Glomerular visceral epithelial cell (primary cell): ENCODE measurements at regions not wholly inside any gene's neighbourhood (a gene's known extent, or its start where the extent isn't known, plus 50 kb on each side); places are given as distances from the start of the nearest gene placed in this dataset.

Experiments
- DNase-seq: peaks from one replicate; pipeline ENCODE4 v3.0.0-alpha.2; 2016; ENCODE audit errors: extremely low spot score

DNA sequence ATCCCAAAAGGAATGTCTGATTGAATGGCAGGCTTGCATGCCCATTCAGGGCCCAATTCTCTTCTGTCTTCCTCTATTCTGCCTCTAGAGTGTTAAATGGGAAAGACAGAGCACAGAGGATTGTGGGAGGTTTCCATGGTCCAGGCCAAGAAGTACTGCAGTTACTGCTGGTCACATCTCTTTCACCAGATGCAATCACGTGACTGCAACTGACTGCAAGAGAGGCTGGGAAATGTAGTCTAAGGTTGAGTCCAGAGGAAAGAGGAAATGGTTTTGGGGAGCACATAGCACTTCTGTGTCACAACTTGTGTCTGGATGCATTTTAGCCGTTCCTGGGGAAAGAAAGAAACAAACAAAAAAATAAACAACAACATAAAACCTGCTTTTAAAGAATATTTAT is 336.4 kb upstream of the BTBD3 start:
- DNase-seq = no peak

DNA sequence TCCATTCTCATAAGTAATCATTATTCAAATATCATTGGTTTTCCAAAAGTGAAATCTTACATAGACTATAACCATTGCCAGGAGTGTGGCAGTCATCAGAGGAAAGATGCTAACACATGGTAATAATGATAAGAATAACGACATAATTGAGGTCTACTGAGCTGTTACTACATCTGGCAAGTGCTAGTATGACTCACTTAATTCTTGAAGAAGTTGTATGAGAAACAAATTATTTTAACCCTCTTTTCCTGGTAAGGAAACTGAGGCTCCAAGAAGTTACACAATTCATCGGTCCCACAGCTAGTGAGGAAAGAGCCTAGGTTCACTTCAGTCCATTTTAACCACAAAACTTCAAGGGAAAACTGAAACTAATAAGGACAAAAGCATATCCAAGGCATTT is 335.6 kb upstream of the BTBD3 start:
- DNase-seq = no peak

DNA sequence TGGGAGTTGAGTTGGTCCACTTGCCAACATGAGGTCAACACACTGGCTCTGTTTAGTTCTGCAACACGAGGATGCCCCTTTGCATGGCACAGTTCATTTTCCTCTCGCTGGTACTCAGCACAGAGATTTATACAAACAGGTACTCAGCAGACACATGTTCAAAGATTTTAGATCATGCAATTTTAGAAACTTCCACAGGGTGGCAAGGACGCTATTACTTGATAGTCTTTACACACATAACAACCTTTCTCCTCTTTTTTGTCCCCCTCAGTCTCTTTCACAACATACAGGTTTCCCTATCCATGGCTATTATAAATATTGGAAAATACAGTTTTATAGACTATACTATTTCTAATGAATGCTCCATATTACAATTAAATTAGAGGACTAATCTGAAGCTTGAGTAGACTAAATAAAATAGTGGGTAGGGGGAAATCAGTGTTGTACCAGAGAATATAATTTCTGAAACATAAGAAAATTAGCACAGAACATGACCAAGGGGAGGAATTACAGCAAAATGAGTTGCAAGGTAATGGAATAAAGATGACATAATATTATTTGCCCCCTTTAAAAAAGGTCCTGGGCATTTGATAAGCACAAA is 331.8 kb upstream of the BTBD3 start:
- peak; percentile 9 for DNase-seq

DNA sequence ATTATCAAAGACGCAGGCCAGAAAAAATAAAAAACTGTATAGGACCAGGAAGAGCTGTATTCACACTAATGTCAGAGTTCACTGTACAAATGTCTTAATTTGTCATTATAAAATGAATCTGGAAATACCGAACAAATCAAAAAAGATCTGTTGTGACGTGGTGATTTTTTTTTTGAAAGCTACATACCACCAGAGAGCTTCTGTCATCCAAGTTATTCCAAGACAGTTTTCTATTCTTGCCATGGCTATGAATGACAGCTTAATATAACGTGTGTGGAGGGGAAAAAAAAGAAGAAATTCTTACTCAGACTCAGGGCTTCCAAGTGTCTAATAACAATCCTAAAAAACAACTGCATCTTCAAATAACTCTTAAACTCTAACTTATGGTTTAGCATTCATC is 328.8 kb upstream of the BTBD3 start:
- DNase-seq = no peak

DNA sequence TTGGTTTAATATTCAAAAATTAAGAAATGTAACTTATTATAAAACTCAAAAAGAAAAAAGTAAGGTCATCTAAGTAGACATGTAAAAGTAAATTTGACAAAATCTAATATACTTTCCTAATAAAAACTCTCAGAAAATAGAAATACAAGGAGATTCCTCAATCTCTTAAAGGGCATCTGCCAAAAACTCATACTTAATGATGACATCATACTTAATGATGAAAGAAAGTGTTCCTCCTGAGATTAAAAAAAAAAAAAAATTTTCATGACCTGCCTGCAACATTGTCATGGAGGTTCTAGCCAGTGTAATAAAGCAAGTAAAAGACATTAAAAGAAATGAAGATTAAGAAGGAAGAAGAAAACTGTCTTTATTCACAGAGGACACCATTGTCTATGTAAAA is 325.7 kb upstream of the BTBD3 start:
- DNase-seq = no peak

DNA sequence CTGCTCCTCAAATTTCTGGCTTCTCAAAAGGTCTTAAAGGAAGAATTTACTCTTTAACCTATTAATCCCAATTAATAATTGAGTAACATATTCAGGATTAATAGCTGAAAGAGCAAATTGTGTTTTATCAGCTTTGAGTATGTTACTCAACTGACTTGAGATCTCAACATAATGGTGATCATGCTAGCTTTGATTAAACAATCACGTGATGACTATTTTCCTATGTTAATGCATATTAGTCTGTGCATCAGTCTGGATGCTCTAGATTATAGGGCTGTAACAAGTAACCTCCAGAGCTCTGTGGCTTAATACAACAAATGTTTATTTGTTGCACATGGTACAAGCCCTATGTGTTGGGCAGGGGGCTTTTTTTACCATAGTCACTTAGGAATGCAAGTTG is 313.4 kb upstream of the BTBD3 start:
- DNase-seq = no peak

DNA sequence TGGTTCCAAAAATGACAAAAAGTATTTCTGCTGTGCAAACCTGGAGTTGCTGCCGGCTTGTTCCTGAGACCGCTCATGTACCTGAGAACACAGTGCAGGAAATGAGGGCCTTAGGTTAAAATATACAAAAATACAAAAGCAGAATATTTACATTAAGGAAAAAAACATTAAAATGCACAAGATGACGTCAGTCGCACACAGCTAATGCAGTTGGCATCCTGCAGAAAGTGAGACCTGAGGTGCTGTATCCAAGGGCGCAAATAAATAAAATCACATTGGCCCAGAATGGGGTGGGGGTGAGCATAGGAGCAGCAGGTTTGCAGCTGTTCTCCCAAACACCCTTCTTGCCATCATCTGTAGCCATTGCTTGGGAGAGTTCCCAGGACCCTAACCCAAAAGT is 310.6 kb upstream of the BTBD3 start:
- no peak for DNase-seq

DNA sequence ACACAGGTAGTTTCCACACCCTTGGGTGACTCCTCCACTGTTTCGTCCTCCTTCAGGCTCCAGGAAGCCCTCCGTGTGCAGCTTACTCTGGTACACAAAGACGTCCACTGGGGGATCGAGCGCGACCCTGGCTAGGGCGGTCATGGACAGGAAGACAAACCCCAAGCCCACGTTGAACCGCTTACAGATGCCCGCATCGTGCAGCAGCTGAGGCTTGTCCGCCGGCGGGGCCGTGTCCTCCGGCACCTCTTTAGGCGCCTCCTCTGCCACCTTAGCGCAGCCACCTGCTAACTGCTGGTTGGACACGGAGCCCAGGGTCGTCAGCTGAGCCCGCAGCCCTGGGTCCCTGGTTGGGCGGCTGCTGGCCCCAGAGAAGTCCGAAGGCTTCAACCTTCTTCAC is 309.0 kb upstream of the BTBD3 start:
- DNase-seq = no peak

DNA sequence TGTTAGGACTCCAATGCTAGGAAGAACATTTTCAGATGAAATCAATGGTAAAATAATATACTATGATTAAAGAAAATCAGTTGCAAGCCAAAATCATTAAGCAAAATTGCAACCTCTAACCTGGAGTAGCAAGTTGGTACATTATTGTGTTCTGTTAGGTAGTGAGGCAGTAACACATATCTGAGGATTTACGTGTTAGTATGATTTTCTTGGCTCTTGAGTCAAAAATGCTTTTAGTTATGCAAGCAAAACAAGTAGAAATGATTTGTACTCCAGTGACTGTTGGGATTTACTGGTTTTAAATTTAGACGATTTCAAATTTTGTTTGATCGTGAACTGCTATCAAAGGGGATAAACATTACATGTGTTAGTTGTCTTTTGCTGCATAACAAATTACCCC is 293.0 kb upstream of the BTBD3 start:
- DNase-seq = no peak

DNA sequence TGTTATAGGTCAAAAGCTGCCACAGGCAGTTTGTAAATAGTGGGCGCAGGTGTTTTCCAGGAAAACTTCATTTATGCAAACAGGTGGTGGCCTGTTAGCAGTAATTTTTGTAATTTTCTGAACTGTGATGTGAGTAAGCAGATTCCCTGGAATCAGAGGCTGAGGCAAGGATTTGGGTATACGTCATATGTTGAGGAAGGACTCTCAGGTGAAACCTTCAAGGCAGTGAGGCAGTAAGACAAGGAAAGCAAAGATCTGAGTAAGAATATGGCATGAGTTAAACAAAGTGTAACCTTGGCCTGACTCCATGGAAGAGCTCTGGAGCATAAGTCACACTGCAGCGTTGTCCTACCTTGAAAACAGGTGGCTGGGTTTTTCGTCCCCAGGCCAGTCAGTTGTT is 291.1 kb upstream of the BTBD3 start:
- DNase-seq = no peak

DNA sequence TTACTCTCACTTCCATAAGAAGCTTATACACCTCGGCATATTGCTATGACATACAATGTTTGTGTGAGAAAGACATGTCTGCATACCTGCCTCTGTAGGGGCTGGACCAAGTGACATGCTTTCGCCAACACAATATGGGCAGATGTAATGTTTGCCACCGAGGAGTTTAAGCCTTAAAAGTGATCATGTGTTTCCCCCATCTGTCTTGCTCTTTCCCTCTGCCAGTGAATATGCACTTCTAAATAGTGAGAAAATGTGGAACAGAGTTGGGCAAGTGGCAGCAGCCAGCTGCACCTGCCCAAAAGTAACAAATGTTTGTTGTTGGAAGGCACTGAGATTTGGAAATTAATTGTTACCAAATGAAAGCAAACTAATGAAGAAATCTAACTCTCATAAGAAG is 274.8 kb upstream of the BTBD3 start:
- no peak for DNase-seq

DNA sequence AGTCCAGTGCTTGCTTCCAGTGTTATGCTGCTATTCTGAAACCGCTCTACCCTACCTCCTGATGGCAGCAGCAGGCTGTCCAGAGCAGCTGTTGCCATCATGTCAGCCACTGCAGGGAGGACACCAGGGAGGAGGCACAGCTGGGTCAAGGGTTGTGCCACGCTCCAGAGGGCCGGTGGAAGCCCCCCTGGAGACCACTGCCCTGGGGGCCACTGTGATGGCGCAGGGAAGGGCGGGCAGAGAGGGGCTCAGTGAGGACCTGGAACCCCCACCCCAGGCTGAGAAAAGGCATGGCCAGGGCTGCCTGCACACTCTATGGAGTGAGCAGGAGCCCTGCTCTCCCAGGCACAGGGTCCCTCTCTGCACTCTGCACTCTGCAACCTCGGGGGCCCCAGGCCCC is 271.3 kb upstream of the BTBD3 start:
- DNase-seq = no peak

DNA sequence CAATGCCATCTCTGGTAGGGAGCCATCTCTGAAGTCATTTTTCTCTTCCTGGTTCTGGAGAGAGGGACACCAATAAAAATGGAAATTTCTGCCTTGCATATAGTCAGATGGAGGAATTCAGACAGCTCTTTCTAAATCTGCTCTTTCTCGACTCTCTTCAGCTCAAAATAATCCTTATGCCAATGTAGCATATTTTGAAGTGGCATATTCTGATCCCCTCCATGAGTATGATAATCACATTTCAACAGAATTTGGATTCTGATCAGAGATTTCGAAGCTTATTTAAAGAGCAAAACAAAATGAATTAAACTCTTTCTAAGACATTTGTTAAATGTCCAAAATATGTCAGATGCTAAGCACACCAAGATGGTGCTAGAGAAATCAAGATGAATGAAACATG is 267.1 kb upstream of the BTBD3 start:
- DNase-seq = no peak

DNA sequence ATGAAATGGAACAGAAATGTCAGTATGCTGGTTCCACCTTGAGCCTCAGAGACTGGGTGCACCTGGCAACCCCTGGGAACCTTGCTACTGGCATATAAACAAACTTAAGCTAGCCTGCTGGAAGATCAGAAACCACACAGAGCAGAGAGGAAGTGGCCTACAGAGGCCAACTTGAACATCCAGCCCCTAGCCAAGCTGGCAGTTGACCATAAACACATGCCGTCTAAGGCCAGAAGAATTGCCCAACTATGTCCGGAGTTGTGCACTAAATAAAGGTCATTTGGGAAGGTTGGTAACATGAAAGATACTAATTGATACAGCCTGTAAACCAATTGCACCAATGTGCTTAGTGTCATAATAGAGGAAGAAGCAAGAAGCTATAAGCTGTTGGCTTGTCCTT is 266.6 kb upstream of the BTBD3 start:
- DNase-seq = no peak

DNA sequence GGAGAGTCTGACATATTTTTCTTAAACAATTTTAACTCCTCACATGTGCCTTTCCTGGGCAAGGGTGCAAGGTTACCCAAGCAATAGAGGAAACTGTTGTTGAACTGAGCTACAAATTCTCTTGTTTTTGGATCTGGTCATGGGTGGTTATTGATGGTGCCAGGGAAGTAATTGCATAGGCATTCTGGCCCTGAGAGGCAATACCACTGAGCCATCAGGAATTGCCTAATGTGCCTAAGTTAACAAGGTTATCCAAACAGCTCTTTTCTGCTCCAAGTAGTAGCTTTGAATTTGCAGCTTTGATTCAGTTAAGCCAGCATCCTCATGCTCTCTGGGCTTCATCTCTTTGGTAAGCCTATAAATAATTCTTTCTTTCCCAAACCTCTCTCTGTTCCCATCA is 266.0 kb upstream of the BTBD3 start:
- DNase-seq = no peak

DNA sequence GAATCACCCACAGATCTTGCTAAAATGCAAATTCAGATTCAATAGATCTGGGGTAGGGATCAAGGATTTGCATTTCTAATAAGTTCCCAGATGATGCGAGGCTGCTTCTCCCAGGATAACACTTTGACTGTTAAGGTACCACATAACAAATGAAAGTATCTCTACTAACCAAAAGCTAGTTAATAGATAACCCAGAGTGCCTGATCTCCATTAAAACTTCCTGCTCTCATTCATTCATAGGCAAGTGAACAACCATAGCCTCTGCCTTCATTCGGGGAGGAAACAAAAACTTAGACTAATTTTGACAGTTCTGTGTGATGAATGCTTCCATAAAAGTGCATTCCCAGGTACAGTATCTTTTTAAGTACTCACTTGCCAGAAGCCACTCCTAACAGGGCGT is 265.6 kb upstream of the BTBD3 start:
- DNase-seq = no peak

DNA sequence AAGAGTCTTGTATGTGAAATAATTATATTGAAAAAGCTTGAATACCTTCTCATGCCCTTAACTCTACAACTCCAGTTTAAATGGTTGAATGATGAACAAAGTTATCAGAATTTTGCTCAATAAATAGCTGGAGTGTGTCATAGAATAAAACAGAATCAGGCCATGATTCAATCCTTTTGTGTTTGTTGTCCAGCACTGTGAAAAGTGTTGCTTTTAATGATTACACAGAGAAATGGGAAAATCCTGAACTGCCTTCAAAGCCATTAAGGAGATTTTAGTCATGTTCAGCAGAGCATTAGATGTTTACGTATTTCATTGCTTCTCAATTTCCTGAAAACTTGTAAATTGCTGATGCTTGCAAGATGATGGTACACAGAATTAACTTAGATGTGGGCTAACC is 262.9 kb upstream of the BTBD3 start:
- DNase-seq = no peak

DNA sequence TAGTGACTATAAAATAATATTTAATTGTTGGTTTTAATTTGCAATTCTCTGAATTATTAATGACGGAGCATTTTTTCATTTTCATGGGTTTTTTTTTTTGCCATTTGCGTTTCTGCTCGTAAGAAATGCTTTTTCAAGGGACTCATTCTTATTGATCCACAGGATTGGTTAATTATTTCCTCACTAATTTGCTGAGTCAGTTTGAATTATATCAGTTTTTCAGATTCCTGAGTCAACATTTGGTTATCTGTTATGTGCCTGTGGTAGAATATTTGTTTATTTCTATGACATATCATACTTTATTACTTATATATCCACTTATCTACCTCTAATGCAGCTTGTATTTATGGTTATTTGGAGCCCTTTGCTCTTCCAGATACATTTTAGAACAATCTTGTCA is 257.0 kb upstream of the BTBD3 start:
- no peak for DNase-seq

DNA sequence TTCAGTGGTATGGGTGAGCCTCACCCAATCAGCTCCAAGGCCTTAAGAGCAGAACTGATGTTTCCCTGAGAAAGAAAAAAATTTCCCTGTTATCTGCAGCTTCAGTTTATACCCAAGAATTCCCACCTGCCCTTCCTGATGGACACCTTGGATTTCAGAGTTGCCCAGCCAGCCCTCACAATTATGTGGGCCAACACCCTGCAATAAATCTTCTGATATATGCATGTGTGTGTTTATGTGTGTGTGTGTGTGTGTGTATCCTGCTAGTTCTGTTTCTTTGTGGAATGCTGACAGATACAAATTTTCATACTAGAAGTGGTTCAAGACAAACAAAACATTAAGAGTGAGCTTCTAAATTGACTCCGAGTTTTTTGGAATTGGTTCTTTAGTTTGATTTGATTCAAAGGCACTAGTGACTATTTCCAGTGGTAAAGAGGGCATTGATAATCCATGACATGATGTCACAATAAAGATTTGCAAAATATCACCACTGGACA is 246.6 kb upstream of the BTBD3 start:
- no peak for DNase-seq

DNA sequence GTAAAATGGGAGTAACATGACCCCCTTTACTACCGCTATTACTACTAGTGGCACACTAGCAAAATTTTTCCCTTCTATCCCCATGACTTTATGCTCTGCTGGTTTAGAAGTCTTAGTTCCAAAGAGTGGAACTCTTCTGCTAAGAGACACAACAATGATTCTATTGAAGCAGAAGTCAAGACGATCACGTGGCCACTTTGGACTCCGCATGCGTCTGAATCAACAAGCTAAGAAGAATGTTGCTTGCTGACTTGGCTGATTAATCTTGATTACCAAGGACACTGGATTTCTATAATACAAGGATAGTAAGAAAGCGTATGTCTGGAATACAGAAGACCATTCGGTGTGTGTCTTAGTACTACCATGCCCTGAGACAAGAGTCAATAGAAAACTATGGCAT is 244.7 kb upstream of the BTBD3 start:
- DNase-seq = no peak

DNA sequence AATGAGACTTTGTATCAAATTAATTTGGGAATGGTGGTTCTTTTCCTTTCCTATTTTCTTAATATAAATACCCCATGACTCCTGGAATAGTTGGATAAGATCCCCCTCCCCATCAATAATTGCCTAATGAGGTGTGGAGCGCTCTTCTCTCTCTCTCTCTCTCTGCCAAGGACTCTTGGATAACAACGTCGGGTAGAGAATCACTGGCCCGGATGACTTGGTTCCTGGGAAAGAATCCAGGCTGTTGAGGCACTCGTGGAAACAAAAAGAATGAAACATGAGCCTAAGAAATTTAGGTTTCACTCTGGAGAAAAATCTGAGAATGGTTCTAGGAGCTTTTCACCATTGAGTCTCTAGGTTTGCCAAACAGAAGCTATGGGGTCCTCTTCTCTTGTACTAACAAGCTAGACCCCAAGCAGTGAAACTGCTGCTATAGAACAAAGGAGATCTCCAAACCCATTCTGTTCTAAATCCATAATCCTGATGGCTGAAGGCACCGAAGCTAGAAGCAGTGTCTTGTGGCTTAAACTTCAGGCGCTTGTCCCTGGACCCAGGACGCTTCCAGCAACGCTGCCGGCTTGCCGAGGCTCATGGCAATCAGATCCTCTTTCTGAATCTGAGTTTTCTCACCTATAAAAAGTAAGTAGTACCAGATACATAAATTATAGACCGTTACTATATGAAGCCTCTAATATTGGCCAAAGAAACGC is 241.6 kb upstream of the BTBD3 start:
- DNase-seq = no peak

DNA sequence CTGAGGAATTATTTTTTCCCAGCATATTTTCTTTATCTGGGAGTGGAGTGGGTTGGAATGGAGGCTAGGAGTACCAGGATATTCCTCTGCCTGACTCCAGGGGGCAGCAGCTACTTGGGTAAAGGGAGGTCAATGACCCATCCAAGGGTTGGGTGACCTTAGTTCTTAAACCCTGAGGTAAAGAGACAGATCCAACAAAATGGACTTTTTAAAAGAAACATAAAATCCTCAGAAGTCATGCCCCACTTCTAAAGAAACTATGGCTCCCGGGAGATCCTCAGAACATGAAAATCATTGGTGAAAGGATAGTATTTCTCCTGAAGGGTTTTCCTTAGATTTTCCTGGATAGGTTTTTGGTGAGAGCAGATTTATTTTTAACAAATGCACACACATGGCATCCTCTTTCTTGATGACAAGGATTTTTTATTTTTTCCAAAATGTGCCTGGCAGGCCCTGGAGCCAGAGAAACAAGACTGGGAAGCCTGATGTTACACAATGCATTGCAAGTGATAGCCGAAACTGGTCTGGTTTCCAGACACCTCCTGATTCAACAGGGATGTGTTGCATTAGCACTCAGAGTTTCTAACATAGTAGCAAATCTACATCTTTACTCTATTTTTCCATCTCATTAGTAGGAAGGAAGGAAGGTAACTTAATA is 240.9 kb upstream of the BTBD3 start:
- peak; percentile 53 for DNase-seq

DNA sequence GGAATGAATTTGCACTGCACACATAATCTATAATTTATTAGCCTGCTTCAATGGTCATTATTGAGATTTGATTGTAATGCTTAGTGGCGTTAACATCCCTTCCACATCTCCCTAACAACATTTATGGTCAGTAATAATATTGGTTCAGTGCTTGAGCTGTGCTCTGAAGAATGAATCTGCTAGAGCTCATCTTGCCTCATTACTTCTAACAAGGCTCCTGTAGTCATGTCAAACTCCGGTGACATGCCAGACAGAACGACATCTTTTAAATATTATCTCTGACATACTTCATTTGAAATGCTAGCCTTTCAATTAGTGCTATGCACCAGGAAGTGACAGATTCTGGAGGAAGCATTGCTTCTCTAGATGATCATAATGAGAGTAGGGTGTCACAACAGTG is 240.3 kb upstream of the BTBD3 start:
- DNase-seq = no peak
